ENCODE measurements at regions not wholly inside any gene's neighbourhood (a gene's known extent, or its start where the extent isn't known, plus 50 kb on each side); places are given as distances from the start of the nearest gene placed in this dataset.

GRCh38 chr22:25448435-25449051, 115.9 kb upstream of the GRK3 start:
- peak overlapping the region; percentile 78 for H3K9ac ChIP-seq (ENCODE audit: low read length)
- H3F3A ChIP-seq (ENCODE audit: insufficient read depth, low read length, poor library complexity, severe bottlenecking), result no peaks in the 10 kb centered on the region
- TF ChIP-seq EP300 (conservative IDR thresholded peaks at IDR 0.05; ENCODE audit: poor library complexity, severe bottlenecking) (no peak), MXI1 (conservative IDR thresholded peaks at IDR 0.05; ENCODE audit: poor library complexity, severe bottlenecking) (no peak), TAF1 (IDR thresholded peaks at IDR 0.05; ENCODE audit: low read depth) (no peak), CTCF (IDR thresholded peaks at IDR 0.05; ENCODE audit: poor library complexity, severe bottlenecking) (no peak), POLR2AphosphoS5 (IDR thresholded peaks at IDR 0.05) (no peak), SMC3 (conservative IDR thresholded peaks at IDR 0.05; ENCODE audit: poor library complexity) (no peak), REST (IDR thresholded peaks at IDR 0.05; ENCODE audit: borderline replicate concordance) (no peak)
- peak overlapping the region; percentile 87 for H3K4me2 ChIP-seq (ENCODE audit: low read length)
- peak overlapping the region; percentile 54 for H3K27ac ChIP-seq (ENCODE audit: low read length)
- H3K9me2 ChIP-seq (ENCODE audit: insufficient read depth, low read length), result no peaks in the 10 kb centered on the region
- no peaks in the 10 kb centered on the region for H3K27me3 ChIP-seq (ENCODE audit: insufficient read depth, low read depth, low read length)
- H2AFZ ChIP-seq (ENCODE audit: low read depth, low read length), result peak overlapping the region; percentile 80
- no peaks in the 10 kb centered on the region for H3K36me3 ChIP-seq (ENCODE audit: insufficient read depth, low read length)
- peaks cover 49% of the 10 kb centered on the region for H3K79me2 ChIP-seq (replicated peaks; ENCODE audit: insufficient read depth, low read length)
- no peaks in the 10 kb centered on the region for H3K9me3 ChIP-seq (ENCODE audit: low read length)
- peak overlapping the region; percentile 87 for H3K4me3 ChIP-seq (ENCODE audit: low read length)
- no peaks in the 10 kb centered on the region for H4K20me1 ChIP-seq (ENCODE audit: insufficient read depth)

- Histone ChIP-seq H3K4me2 (ENCODE audit: low read length) (peak overlapping the region; percentile 45), H3K9me3 (ENCODE audit: low read length) (no peaks in the 10 kb centered on the region), H3K9ac (ENCODE audit: low read length) (no peak overlapping the region), H4K20me1 (ENCODE audit: insufficient read depth) (no peaks in the 10 kb centered on the region), H3K4me3 (ENCODE audit: low read length) (peak overlapping the region; percentile 87), H3F3A (ENCODE audit: insufficient read depth, low read length, poor library complexity, severe bottlenecking) (no peaks in the 10 kb centered on the region), H3K79me2 (replicated peaks; ENCODE audit: insufficient read depth, low read length) (peaks cover 54% of the 10 kb centered on the region), H2AFZ (ENCODE audit: low read depth, low read length) (no peak overlapping the region), H3K27me3 (ENCODE audit: insufficient read depth, low read depth, low read length) (no peaks in the 10 kb centered on the region), H3K36me3 (ENCODE audit: insufficient read depth, low read length) (no peaks in the 10 kb centered on the region), H3K9me2 (ENCODE audit: insufficient read depth, low read length) (no peaks in the 10 kb centered on the region), H3K27ac (ENCODE audit: low read length) (no peak overlapping the region)
- TF ChIP-seq RAD21 (conservative IDR thresholded peaks at IDR 0.05), result no peak
- no peak for TF ChIP-seq SMC3 (conservative IDR thresholded peaks at IDR 0.05; ENCODE audit: poor library complexity)
- no peak for TF ChIP-seq EZH2 (IDR thresholded peaks at IDR 0.05; ENCODE audit: borderline replicate concordance, insufficient read depth, low read length, poor library complexity, severe bottlenecking)
- TF ChIP-seq REST (IDR thresholded peaks at IDR 0.05; ENCODE audit: borderline replicate concordance), result no peak
- no peak for TF ChIP-seq TAF1 (IDR thresholded peaks at IDR 0.05; ENCODE audit: low read depth)
- TF ChIP-seq EP300 (conservative IDR thresholded peaks at IDR 0.05; ENCODE audit: poor library complexity, severe bottlenecking), result no peak
- TF ChIP-seq POLR2AphosphoS5 (IDR thresholded peaks at IDR 0.05), result no peak
Measured at GRCh38 chr22:25449781-25450317, 114.6 kb upstream of the GRK3 start.
